HG03521 (cell line): ENCODE measurements at regions not wholly inside any gene's neighbourhood (a gene's known extent, or its start where the extent isn't known, plus 50 kb on each side); places are given as distances from the start of the nearest gene placed in this dataset.

Experiments used
- ATAC-seq: cut with Tn5 transposase; IDR thresholded peaks from one replicate; pipeline ENCODE4 v1.9.1; 2021; ENCODE audit warnings: mild to moderate bottlenecking, moderate library complexity; ENCODE audit not compliant: unreplicated experiment

GRCh38 chr13:40318366-40318765, 348.1 kb downstream of the FOXO1 start:
- ATAC-seq: no peak

- ATAC-seq: no peak
Measured at GRCh38 chr13:40319699-40320579, 346.5 kb downstream of the FOXO1 start.

GRCh38 chr13:40328091-40328490, 338.4 kb downstream of the FOXO1 start:
- ATAC-seq: no peak

- ATAC-seq: no peak
Measured at GRCh38 chr13:40329781-40330485, 336.5 kb downstream of the FOXO1 start.

- ATAC-seq: no peak
Measured at GRCh38 chr13:40330950-40331349, 335.5 kb downstream of the FOXO1 start.

- no peak for ATAC-seq
Measured at GRCh38 chr13:40331802-40332201, 334.6 kb downstream of the FOXO1 start.

GRCh38 chr13:40333226-40333625, 333.2 kb downstream of the FOXO1 start:
- ATAC-seq: no peak

- ATAC-seq: no peak
Measured at GRCh38 chr13:40334031-40334430, 332.4 kb downstream of the FOXO1 start.

GRCh38 chr13:40334616-40335015, 331.8 kb downstream of the FOXO1 start:
- ATAC-seq: no peak

- no peak for ATAC-seq
Measured at GRCh38 chr13:40336228-40337221, 329.9 kb downstream of the FOXO1 start.

GRCh38 chr13:40337651-40338050, 328.8 kb downstream of the FOXO1 start:
- no peak for ATAC-seq

- no peak for ATAC-seq
Measured at GRCh38 chr13:40338217-40338616, 328.2 kb downstream of the FOXO1 start.

GRCh38 chr13:40340368-40341095, 325.9 kb downstream of the FOXO1 start:
- ATAC-seq: no peak

- no peak for ATAC-seq
Measured at GRCh38 chr13:40341096-40341471, 325.4 kb downstream of the FOXO1 start.

- ATAC-seq: no peak
Measured at GRCh38 chr13:40341501-40341900, 324.9 kb downstream of the FOXO1 start.

- ATAC-seq: no peak
Measured at GRCh38 chr13:40342461-40342860, 324.0 kb downstream of the FOXO1 start.

- no peak for ATAC-seq
Measured at GRCh38 chr13:40342901-40343300, 323.5 kb downstream of the FOXO1 start.

- ATAC-seq: no peak
Measured at GRCh38 chr13:40343550-40344269, 322.7 kb downstream of the FOXO1 start.

GRCh38 chr13:40344270-40345148, 321.9 kb downstream of the FOXO1 start:
- ATAC-seq: no peak
